HG02678 (cell line): ENCODE measurements at regions not wholly inside any gene's neighbourhood (a gene's known extent, or its start where the extent isn't known, plus 50 kb on each side); places are given as distances from the start of the nearest gene placed in this dataset.

Source experiments
- ATAC-seq: cut with Tn5 transposase; IDR thresholded peaks from one replicate; pipeline ENCODE4 v1.9.1; 2021; ENCODE audit warnings: mild to moderate bottlenecking, moderate library complexity; ENCODE audit not compliant: unreplicated experiment

- ATAC-seq = no peak
Observed at GRCh38 chr6:3997177-3997770, 81.7 kb downstream of the FAM217A start.

- no peak for ATAC-seq
Observed at GRCh38 chr6:3999800-4000661, 78.9 kb downstream of the FAM217A start.

- ATAC-seq = no peak
Observed at GRCh38 chr6:4004249-4004648, 74.7 kb downstream of the FAM217A start.

GRCh38 chr6:4008324-4009047 is 70.5 kb downstream of the FAM217A start:
- no peak for ATAC-seq

GRCh38 chr6:4009486-4009885 is 69.5 kb downstream of the FAM217A start:
- ATAC-seq = no peak

GRCh38 chr6:4010048-4010447 is 68.9 kb downstream of the FAM217A start:
- no peak for ATAC-seq

GRCh38 chr6:4010689-4011090 is 68.2 kb downstream of the FAM217A start:
- ATAC-seq = no peak

- no peak for ATAC-seq
Observed at GRCh38 chr6:4012826-4013225, 66.1 kb downstream of the FAM217A start.

GRCh38 chr6:4017058-4017739 is 61.7 kb downstream of the FAM217A start:
- ATAC-seq = no peak

- no peak for ATAC-seq
Observed at GRCh38 chr6:4017834-4018170, 61.1 kb downstream of the FAM217A start.

- ATAC-seq = peak; percentile 69
Observed at GRCh38 chr6:4018171-4018923, 60.6 kb downstream of the FAM217A start.
